ENCODE measurements at regions not wholly inside any gene's neighbourhood (a gene's known extent, or its start where the extent isn't known, plus 50 kb on each side); places are given as distances from the start of the nearest gene placed in this dataset.

GRCh38 chr2:75268112-75268511 is 68.8 kb upstream of the TACR1 start:
- no peak for DNase-seq (ENCODE audit: extremely low spot score in 2 of 2)
- Histone ChIP-seq H3K4me3 (no peak overlapping the region), H3K27me3 (no peaks in the 10 kb centered on the region), H3K4me1 (no peaks in the 10 kb centered on the region), H3K9me3 (no peaks in the 10 kb centered on the region), H3K36me3 (no peaks in the 10 kb centered on the region), H3K27ac (no peak overlapping the region)
- TF ChIP-seq, protein P1, sequence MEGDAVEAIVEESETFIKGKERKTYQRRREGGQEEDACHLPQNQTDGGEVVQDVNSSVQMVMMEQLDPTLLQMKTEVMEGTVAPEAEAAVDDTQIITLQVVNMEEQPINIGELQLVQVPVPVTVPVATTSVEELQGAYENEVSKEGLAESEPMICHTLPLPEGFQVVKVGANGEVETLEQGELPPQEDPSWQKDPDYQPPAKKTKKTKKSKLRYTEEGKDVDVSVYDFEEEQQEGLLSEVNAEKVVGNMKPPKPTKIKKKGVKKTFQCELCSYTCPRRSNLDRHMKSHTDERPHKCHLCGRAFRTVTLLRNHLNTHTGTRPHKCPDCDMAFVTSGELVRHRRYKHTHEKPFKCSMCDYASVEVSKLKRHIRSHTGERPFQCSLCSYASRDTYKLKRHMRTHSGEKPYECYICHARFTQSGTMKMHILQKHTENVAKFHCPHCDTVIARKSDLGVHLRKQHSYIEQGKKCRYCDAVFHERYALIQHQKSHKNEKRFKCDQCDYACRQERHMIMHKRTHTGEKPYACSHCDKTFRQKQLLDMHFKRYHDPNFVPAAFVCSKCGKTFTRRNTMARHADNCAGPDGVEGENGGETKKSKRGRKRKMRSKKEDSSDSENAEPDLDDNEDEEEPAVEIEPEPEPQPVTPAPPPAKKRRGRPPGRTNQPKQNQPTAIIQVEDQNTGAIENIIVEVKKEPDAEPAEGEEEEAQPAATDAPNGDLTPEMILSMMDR (IDR thresholded peaks at IDR 0.05): no peak
- TF ChIP-seq POLR2AphosphoS5 (IDR thresholded peaks at IDR 0.05; ENCODE audit: insufficient read depth in 1 of 2, low read depth in 1 of 2) (no peak), POLR2A (IDR thresholded peaks at IDR 0.05) (no peak)
- intact Hi-C loops (cut with DNase I): no loop called here

- TF ChIP-seq, protein P1 (IDR thresholded peaks at IDR 0.05): no peak
- TF ChIP-seq POLR2AphosphoS5 (IDR thresholded peaks at IDR 0.05; ENCODE audit: insufficient read depth in 1 of 2, low read depth in 1 of 2) (no peak), POLR2A (IDR thresholded peaks at IDR 0.05) (no peak)
- Histone ChIP-seq H3K36me3 (no peaks in the 10 kb centered on the region), H3K9me3 (no peaks in the 10 kb centered on the region), H3K27me3 (no peaks in the 10 kb centered on the region), H3K27ac (no peak overlapping the region), H3K4me3 (no peak overlapping the region), H3K4me1 (no peaks in the 10 kb centered on the region)
- DNase-seq (ENCODE audit: extremely low spot score in 2 of 2): no peak
- intact Hi-C loops (cut with DNase I): no loop called here
Measured at GRCh38 chr2:75261923-75262322, 62.6 kb upstream of the TACR1 start.

DNA sequence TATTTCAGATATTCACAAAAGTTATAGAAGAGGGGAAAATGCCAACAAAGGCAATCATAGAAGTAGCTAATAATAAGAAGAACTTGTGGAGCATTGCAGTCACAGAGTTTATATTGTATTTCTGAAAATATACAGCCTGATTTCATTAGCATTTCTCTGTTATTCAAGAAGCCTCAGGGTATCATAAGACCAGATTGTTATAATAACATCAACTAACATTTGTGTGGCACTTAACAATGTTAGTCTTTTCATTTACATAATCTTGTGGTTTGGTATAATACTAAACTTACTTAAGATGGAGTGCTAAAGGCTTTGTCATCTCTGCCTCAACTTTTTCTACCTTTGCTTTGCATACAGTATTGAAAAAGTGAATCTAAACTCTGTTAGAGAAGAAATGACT is 61.6 kb upstream of the TACR1 start:
- intact Hi-C loops (cut with DNase I): no loop called here
- H3K4me3 ChIP-seq: no peak overlapping the region
- H3K27me3 ChIP-seq: no peaks in the 10 kb centered on the region
- no peak for DNase-seq (ENCODE audit: extremely low spot score in 2 of 2)
- no peaks in the 10 kb centered on the region for H3K36me3 ChIP-seq
- H3K27ac ChIP-seq: no peak overlapping the region
- TF ChIP-seq, protein P1 (IDR thresholded peaks at IDR 0.05): no peak
- TF ChIP-seq POLR2AphosphoS5 (IDR thresholded peaks at IDR 0.05; ENCODE audit: insufficient read depth in 1 of 2, low read depth in 1 of 2) (no peak), POLR2A (IDR thresholded peaks at IDR 0.05) (no peak)
- no peaks in the 10 kb centered on the region for H3K9me3 ChIP-seq
- no peaks in the 10 kb centered on the region for H3K4me1 ChIP-seq

DNA sequence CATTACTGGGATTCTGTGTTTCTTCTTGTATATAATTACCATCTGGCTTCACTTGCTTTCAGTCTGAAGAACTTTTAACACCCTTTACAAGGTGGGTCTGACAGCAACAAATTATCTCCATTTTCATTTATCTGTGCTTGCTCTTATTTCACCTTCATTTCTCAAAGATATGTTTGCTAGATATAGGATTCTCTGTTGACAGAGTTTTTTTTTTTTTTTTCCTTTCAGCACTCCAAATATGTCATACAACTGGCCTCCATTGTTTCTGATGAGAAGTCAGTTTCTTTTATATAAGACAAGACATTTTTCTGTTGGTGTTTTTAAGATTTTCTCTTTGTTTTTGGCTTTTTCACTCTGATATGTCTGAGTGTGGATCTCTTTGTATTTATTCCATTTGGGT is 59.3 kb upstream of the TACR1 start:
- no peak overlapping the region for H3K4me3 ChIP-seq
- no peaks in the 10 kb centered on the region for H3K9me3 ChIP-seq
- H3K27ac ChIP-seq: no peak overlapping the region
- intact Hi-C loops (cut with DNase I): no loop called here
- H3K4me1 ChIP-seq: no peaks in the 10 kb centered on the region
- no peak for TF ChIP-seq POLR2AphosphoS5 (IDR thresholded peaks at IDR 0.05; ENCODE audit: insufficient read depth in 1 of 2, low read depth in 1 of 2)
- TF ChIP-seq POLR2A (IDR thresholded peaks at IDR 0.05): no peak
- TF ChIP-seq, protein P1 (IDR thresholded peaks at IDR 0.05): no peak
- no peaks in the 10 kb centered on the region for H3K27me3 ChIP-seq
- no peaks in the 10 kb centered on the region for H3K36me3 ChIP-seq
- DNase-seq (ENCODE audit: extremely low spot score in 2 of 2): no peak

GRCh38 chr2:75256485-75256884 is 57.2 kb upstream of the TACR1 start:
- no peaks in the 10 kb centered on the region for H3K36me3 ChIP-seq
- intact Hi-C loops (cut with DNase I): no loop called here
- H3K9me3 ChIP-seq: no peaks in the 10 kb centered on the region
- no peak overlapping the region for H3K27ac ChIP-seq
- H3K4me3 ChIP-seq: no peak overlapping the region
- TF ChIP-seq, protein P1 (IDR thresholded peaks at IDR 0.05): no peak
- TF ChIP-seq POLR2AphosphoS5 (IDR thresholded peaks at IDR 0.05; ENCODE audit: insufficient read depth in 1 of 2, low read depth in 1 of 2) (no peak), POLR2A (IDR thresholded peaks at IDR 0.05) (no peak)
- H3K27me3 ChIP-seq: no peaks in the 10 kb centered on the region
- no peaks in the 10 kb centered on the region for H3K4me1 ChIP-seq
- DNase-seq (ENCODE audit: extremely low spot score in 2 of 2): no peak

All from vagina (tissue), 2 donors.